Vagina (tissue), 2 donors: ENCODE measurements at regions not wholly inside any gene's neighbourhood (a gene's known extent, or its start where the extent isn't known, plus 50 kb on each side); places are given as distances from the start of the nearest gene placed in this dataset.

Experiments used
- POLR2A ChIP-seq, 2 donors: fragments of 450-650 bp; IDR thresholded peaks; one replicate each; pipeline ENCODE4 v1.6.1; 2017; ENCODE audit warnings: antibody characterized with exemption in 2 of 2, mild to moderate bottlenecking in 2 of 2, moderate library complexity in 2 of 2
- POLR2AphosphoS5 ChIP-seq, 2 donors: sonication (generic); formaldehyde crosslinking; IDR thresholded peaks; one replicate each; pipeline ENCODE4 v1.9.0; 2017; ENCODE audit warnings: antibody characterized with exemption in 2 of 2, mild to moderate bottlenecking in 2 of 2, low read depth in 1 of 2; ENCODE audit not compliant: insufficient read depth in 1 of 2
- TF ChIP-seq, protein P1 (sequence below), 3 experiments: fragments of 450-650 bp in 2 of 3; fragments of 200-600 bp in 1 of 3; sonication (generic) in 1 of 3; IDR thresholded peaks; one replicate each; pipeline ENCODE4 v1.5.1; 2017 to 2019; ENCODE audit warnings: antibody characterized with exemption in 3 of 3, mild to moderate bottlenecking in 2 of 3, moderate library complexity in 2 of 3

DNA sequence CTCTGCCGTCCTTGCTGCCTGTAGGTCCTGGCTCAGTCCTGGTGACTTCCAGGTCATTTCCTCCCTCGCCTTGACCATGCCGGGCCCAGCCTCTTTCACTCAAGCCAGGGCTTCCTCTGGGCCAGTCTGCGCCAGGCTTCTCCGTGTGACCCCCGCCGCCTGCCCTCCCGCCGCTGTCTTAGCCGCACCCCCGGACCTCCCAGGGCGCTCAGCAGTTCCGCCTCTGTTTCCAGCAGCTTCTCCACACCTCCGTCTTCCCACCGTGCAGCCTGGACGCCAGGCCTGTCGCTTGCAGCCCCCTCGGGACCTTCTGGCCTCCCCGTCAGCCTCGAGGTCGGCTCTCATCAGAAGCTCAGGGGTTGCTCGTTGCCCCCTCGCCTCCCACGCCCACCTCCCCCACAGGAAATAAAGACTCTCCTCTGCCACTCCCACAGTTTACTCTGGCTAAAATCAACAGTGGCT is 123.0 kb upstream of the FZD8 start:
- TF ChIP-seq, protein P1, sequence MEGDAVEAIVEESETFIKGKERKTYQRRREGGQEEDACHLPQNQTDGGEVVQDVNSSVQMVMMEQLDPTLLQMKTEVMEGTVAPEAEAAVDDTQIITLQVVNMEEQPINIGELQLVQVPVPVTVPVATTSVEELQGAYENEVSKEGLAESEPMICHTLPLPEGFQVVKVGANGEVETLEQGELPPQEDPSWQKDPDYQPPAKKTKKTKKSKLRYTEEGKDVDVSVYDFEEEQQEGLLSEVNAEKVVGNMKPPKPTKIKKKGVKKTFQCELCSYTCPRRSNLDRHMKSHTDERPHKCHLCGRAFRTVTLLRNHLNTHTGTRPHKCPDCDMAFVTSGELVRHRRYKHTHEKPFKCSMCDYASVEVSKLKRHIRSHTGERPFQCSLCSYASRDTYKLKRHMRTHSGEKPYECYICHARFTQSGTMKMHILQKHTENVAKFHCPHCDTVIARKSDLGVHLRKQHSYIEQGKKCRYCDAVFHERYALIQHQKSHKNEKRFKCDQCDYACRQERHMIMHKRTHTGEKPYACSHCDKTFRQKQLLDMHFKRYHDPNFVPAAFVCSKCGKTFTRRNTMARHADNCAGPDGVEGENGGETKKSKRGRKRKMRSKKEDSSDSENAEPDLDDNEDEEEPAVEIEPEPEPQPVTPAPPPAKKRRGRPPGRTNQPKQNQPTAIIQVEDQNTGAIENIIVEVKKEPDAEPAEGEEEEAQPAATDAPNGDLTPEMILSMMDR (IDR thresholded peaks at IDR 0.05): no peak
- TF ChIP-seq POLR2AphosphoS5 (IDR thresholded peaks at IDR 0.05; ENCODE audit: insufficient read depth in 1 of 2, low read depth in 1 of 2) (no peak), POLR2A (IDR thresholded peaks at IDR 0.05) (no peak)
